Karpas-422 (cell line): ENCODE measurements at regions not wholly inside any gene's neighbourhood (a gene's known extent, or its start where the extent isn't known, plus 50 kb on each side); places are given as distances from the start of the nearest gene placed in this dataset.

Source experiments
- DNase-seq: peaks from one replicate; pipeline ENCODE4 v3.0.0-alpha.2; 2015
- H2AFZ ChIP-seq: fragments of 200-600 bp; sonication (generic); 2 replicates; pipeline ENCODE4 v1.6.1; 2014; ENCODE audit warnings: antibody characterized with exemption, low read length, mixed read lengths
- H3K27ac ChIP-seq: fragments of 200-600 bp; sonication (generic); 2 replicates; pipeline ENCODE4 v1.5.1; 2014; ENCODE audit warnings: mild to moderate bottlenecking, low read length, moderate library complexity
- H3K27me3 ChIP-seq: fragments of 200-600 bp; sonication (generic); 2 replicates; pipeline ENCODE4 v1.6.1; 2014; ENCODE audit warnings: low read length, mixed read lengths
- H3K36me3 ChIP-seq: fragments of 200-600 bp; sonication (generic); 2 replicates; pipeline ENCODE4 v1.6.1; 2014; ENCODE audit warnings: low read length, mixed read lengths; ENCODE audit not compliant: insufficient read depth
- H3K4me1 ChIP-seq: fragments of 200-600 bp; sonication (generic); 2 replicates; pipeline ENCODE4 v1.6.1; 2014; ENCODE audit warnings: mild to moderate bottlenecking, low read length, mixed read lengths
- H3K4me2 ChIP-seq: fragments of 200-600 bp; sonication (generic); 2 replicates; pipeline ENCODE4 v1.6.1; 2014; ENCODE audit warnings: low read length, low read depth, mild to moderate bottlenecking; ENCODE audit not compliant: poor library complexity, severe bottlenecking
- H3K4me3 ChIP-seq: fragments of 200-600 bp; sonication (generic); 2 replicates; pipeline ENCODE4 v1.5.1; 2014; ENCODE audit warnings: mild to moderate bottlenecking, antibody characterized with exemption, low read length, mixed read lengths
- H3K79me2 ChIP-seq: fragments of 200-600 bp; sonication (generic); 2 replicates; pipeline ENCODE4 v1.6.1; 2014; ENCODE audit warnings: mild to moderate bottlenecking, low read length, mixed read lengths
- H3K9ac ChIP-seq: fragments of 200-600 bp; sonication (generic); 2 replicates; pipeline ENCODE4 v1.6.0; 2014; ENCODE audit warnings: low read length
- H3K9me2 ChIP-seq: fragments of 200-600 bp; sonication (generic), shearing (Covaris generic); replicated peaks from 2 replicates; pipeline ENCODE4 v1.6.0; 2014; ENCODE audit warnings: mild to moderate bottlenecking, low read length, moderate library complexity; ENCODE audit not compliant: insufficient read depth
- H3K9me3 ChIP-seq: fragments of 300-700, 200-600 bp; sonication (generic); 2 replicates; pipeline ENCODE4 v1.6.1; 2014; ENCODE audit warnings: low read length, mixed read lengths
- H4K20me1 ChIP-seq: fragments of 200-600 bp; sonication (generic); 2 replicates; pipeline ENCODE4 v1.6.1; 2014; ENCODE audit warnings: mild to moderate bottlenecking, antibody characterized with exemption, low read length, low read depth; ENCODE audit not compliant: insufficient read depth

- Histone ChIP-seq H3K4me1 (peaks cover 52% of the 10 kb centered on the region), H3K27ac (no peak overlapping the region)
- no peak for DNase-seq
These were observed 315.6 kb downstream of the LPIN1 start for GRCh38 chr2:12062053-12062395.

GRCh38 chr2:12063210-12063609, 316.8 kb downstream of the LPIN1 start:
- Histone ChIP-seq H3K9me2 (no peaks in the 10 kb centered on the region), H2AFZ (no peak overlapping the region), H3K9me3 (no peaks in the 10 kb centered on the region), H3K27me3 (no peaks in the 10 kb centered on the region), H3K79me2 (no peaks in the 10 kb centered on the region), H3K9ac (no peak overlapping the region), H3K27ac (no peak overlapping the region), H4K20me1 (no peaks in the 10 kb centered on the region), H3K4me3 (no peak overlapping the region), H3K4me2 (no peak overlapping the region), H3K36me3 (no peaks in the 10 kb centered on the region), H3K4me1 (peaks cover 45% of the 10 kb centered on the region)
- no peak for DNase-seq

More at GRCh38 chr2:12062053-12062395, 315.6 kb downstream of the LPIN1 start:
- H3K79me2 ChIP-seq, result no peaks in the 10 kb centered on the region
- H3K9me3 ChIP-seq, result no peaks in the 10 kb centered on the region
- no peaks in the 10 kb centered on the region for H3K9me2 ChIP-seq
- H3K36me3 ChIP-seq, result no peaks in the 10 kb centered on the region
- no peak overlapping the region for H3K9ac ChIP-seq
- no peaks in the 10 kb centered on the region for H3K27me3 ChIP-seq
- H4K20me1 ChIP-seq, result no peaks in the 10 kb centered on the region
- no peak overlapping the region for H3K4me2 ChIP-seq
- H3K4me3 ChIP-seq, result no peak overlapping the region
- H2AFZ ChIP-seq, result no peak overlapping the region

- Histone ChIP-seq H4K20me1 (no peaks in the 10 kb centered on the region), H2AFZ (no peak overlapping the region), H3K9me2 (no peaks in the 10 kb centered on the region), H3K4me1 (peaks cover 36% of the 10 kb centered on the region), H3K36me3 (no peaks in the 10 kb centered on the region), H3K9ac (no peak overlapping the region), H3K9me3 (no peaks in the 10 kb centered on the region), H3K27ac (no peak overlapping the region), H3K79me2 (no peaks in the 10 kb centered on the region), H3K27me3 (no peaks in the 10 kb centered on the region), H3K4me3 (no peak overlapping the region), H3K4me2 (no peak overlapping the region)
- no peak for DNase-seq
These were observed 317.7 kb downstream of the LPIN1 start for GRCh38 chr2:12064153-12064552.

- Histone ChIP-seq H3K4me1 (peaks cover 36% of the 10 kb centered on the region), H3K36me3 (no peaks in the 10 kb centered on the region), H3K27me3 (no peaks in the 10 kb centered on the region), H3K4me3 (no peak overlapping the region), H4K20me1 (no peaks in the 10 kb centered on the region), H3K9me3 (no peaks in the 10 kb centered on the region), H3K9me2 (no peaks in the 10 kb centered on the region), H2AFZ (no peak overlapping the region), H3K9ac (no peak overlapping the region), H3K79me2 (no peaks in the 10 kb centered on the region), H3K4me2 (no peak overlapping the region), H3K27ac (no peak overlapping the region)
- DNase-seq, result no peak
These were observed 319.7 kb downstream of the LPIN1 start for GRCh38 chr2:12066116-12066515.

GRCh38 chr2:12066986-12067385, 320.6 kb downstream of the LPIN1 start:
- Histone ChIP-seq H3K36me3 (no peaks in the 10 kb centered on the region), H3K9me2 (no peaks in the 10 kb centered on the region), H3K9me3 (no peaks in the 10 kb centered on the region), H3K27ac (no peak overlapping the region), H3K9ac (no peak overlapping the region), H4K20me1 (no peaks in the 10 kb centered on the region), H2AFZ (no peak overlapping the region), H3K4me3 (no peak overlapping the region), H3K4me1 (peaks cover 40% of the 10 kb centered on the region), H3K27me3 (no peaks in the 10 kb centered on the region), H3K79me2 (no peaks in the 10 kb centered on the region), H3K4me2 (no peak overlapping the region)
- DNase-seq, result peak; percentile 45

- Histone ChIP-seq H3K36me3 (no peaks in the 10 kb centered on the region), H2AFZ (no peak overlapping the region), H3K79me2 (no peaks in the 10 kb centered on the region), H3K9me3 (no peaks in the 10 kb centered on the region), H3K4me1 (peaks cover 55% of the 10 kb centered on the region), H3K9ac (no peak overlapping the region), H4K20me1 (no peaks in the 10 kb centered on the region), H3K27me3 (no peaks in the 10 kb centered on the region), H3K4me3 (no peak overlapping the region), H3K27ac (no peak overlapping the region), H3K9me2 (no peaks in the 10 kb centered on the region), H3K4me2 (no peak overlapping the region)
- DNase-seq, result no peak
These were observed 322.5 kb downstream of the LPIN1 start for GRCh38 chr2:12068796-12069538.

GRCh38 chr2:12070153-12070552, 323.7 kb downstream of the LPIN1 start:
- Histone ChIP-seq H3K9me2 (no peaks in the 10 kb centered on the region), H3K4me3 (no peak overlapping the region), H4K20me1 (no peaks in the 10 kb centered on the region), H3K9me3 (no peaks in the 10 kb centered on the region), H3K27me3 (no peaks in the 10 kb centered on the region), H3K79me2 (no peaks in the 10 kb centered on the region), H3K4me2 (peak overlapping the region; percentile 33), H3K9ac (peak overlapping the region; percentile 8; the same call in 1 of the 2 replicates), H3K4me1 (peaks cover 61% of the 10 kb centered on the region), H2AFZ (peak overlapping the region; percentile 58), H3K36me3 (no peaks in the 10 kb centered on the region), H3K27ac (peak overlapping the region; percentile 82)
- DNase-seq, result no peak

GRCh38 chr2:12070581-12070980, 324.1 kb downstream of the LPIN1 start:
- no peaks in the 10 kb centered on the region for H3K9me2 ChIP-seq
- no peaks in the 10 kb centered on the region for H3K9me3 ChIP-seq
- peak overlapping the region; percentile 58 for H2AFZ ChIP-seq
- H3K4me1 ChIP-seq, result peaks cover 61% of the 10 kb centered on the region
- H3K9ac ChIP-seq, result peak overlapping the region; percentile 13; the same call in 1 of the 2 replicates
- no peaks in the 10 kb centered on the region for H3K36me3 ChIP-seq
- H3K27ac ChIP-seq, result peak overlapping the region; percentile 82
- H4K20me1 ChIP-seq, result no peaks in the 10 kb centered on the region
- no peak for DNase-seq
- peak overlapping the region; percentile 33 for H3K4me2 ChIP-seq
- no peaks in the 10 kb centered on the region for H3K79me2 ChIP-seq
- H3K4me3 ChIP-seq, result no peak overlapping the region
- no peaks in the 10 kb centered on the region for H3K27me3 ChIP-seq
